ENCODE measurements at regions not wholly inside any gene's neighbourhood (a gene's known extent, or its start where the extent isn't known, plus 50 kb on each side); places are given as distances from the start of the nearest gene placed in this dataset.

GRCh38 chr2:157932480-157933159, 56.5 kb upstream of the ACVR1 start (continued):
- TF ChIP-seq EZH2 (IDR thresholded peaks at IDR 0.05; ENCODE audit: low read depth, low read length, severe bottlenecking): no peak
- TF ChIP-seq RNF2 (IDR thresholded peaks at IDR 0.05; ENCODE audit: borderline replicate concordance, low read depth, low read length, missing control alignments, poor library complexity, severe bottlenecking): no peak
- TF ChIP-seq NANOG (IDR thresholded peaks at IDR 0.05; ENCODE audit: insufficient read depth, low read depth, low read length, poor library complexity, severe bottlenecking): peak; percentile 95
- TF ChIP-seq YY1 (IDR thresholded peaks at IDR 0.05; ENCODE audit: low read depth, low read length): no peak
- 0 out of 4 replicates have a peak, but pooled peaks of 1 of the 2 experiments have one; percentile 7 for TF ChIP-seq RAD21 (IDR thresholded peaks at IDR 0.05 in 1 of 2, conservative IDR thresholded peaks at IDR 0.05 in 1 of 2; ENCODE audit: low read depth in 2 of 2, low read length in 2 of 2)

All from H1 (cell line).